Gastroesophageal sphincter (tissue), 4 donors: ENCODE measurements at regions not wholly inside any gene's neighbourhood (a gene's known extent, or its start where the extent isn't known, plus 50 kb on each side); places are given as distances from the start of the nearest gene placed in this dataset.
"Not testable (repeated sequence)": the region's sequence is repeated elsewhere in the genome, so short reads cannot be mapped to it uniquely, and the experiment has no call there.

Experiments
- ATAC-seq: fragments of 150-250 bp; one replicate; pipeline ENCODE4 v1.9.1; 2016; ENCODE audit warnings: mild to moderate bottlenecking, moderate library complexity
- H3K27ac ChIP-seq, 4 donors: fragments of 200-600 bp; sonication (generic) in 3 of 4; 1 replicate in 3 of 4; 2 replicates in 1 of 4; pipeline ENCODE4 v1.5.1; 2016 to 2019
- H3K27me3 ChIP-seq: fragments of 200-600 bp; sonication (generic); one replicate; pipeline ENCODE4 v1.5.1; 2019
- H3K36me3 ChIP-seq, 2 donors: fragments of 200-600 bp; sonication (generic); one replicate each; pipeline ENCODE4 v1.5.1; 2019; ENCODE audit warnings: control low read depth in 1 of 2
- H3K4me1 ChIP-seq, 3 donors: fragments of 200-600 bp; sonication (generic); 1 replicate in 2 of 3; 2 replicates in 1 of 3; pipeline ENCODE4 v1.5.1; 2016 to 2019; ENCODE audit warnings: control low read depth in 2 of 3
- H3K4me3 ChIP-seq, 2 donors: fragments of 200-600 bp; sonication (generic); one replicate each; pipeline ENCODE4 v1.5.1; 2019; ENCODE audit warnings: mild to moderate bottlenecking in 1 of 2, moderate library complexity in 1 of 2
- H3K9me3 ChIP-seq, 3 donors: fragments of 200-600 bp; sonication (generic); one replicate each; pipeline ENCODE4 v1.5.1; 2017 to 2019; ENCODE audit warnings: control low read depth in 2 of 3
- CTCF ChIP-seq, 4 experiments: fragments of 200-600 bp in 2 of 4; fragments of 450-650 bp in 2 of 4; sonication (generic) in 1 of 4; IDR thresholded peaks; one replicate each; pipeline ENCODE4 v1.5.1; 2017 to 2019; ENCODE audit warnings: antibody characterized with exemption in 4 of 4, mild to moderate bottlenecking in 2 of 4, moderate library complexity in 2 of 4
- EP300 ChIP-seq: sonication (generic); formaldehyde crosslinking; IDR thresholded peaks from one replicate; pipeline ENCODE4 v1.6.1; 2017; ENCODE audit warnings: antibody characterized with exemption, mild to moderate bottlenecking
- POLR2A ChIP-seq, 2 donors: fragments of 450-650 bp; IDR thresholded peaks; one replicate each; pipeline ENCODE4 v1.6.1; 2017; ENCODE audit warnings: antibody characterized with exemption in 2 of 2, mild to moderate bottlenecking in 2 of 2, moderate library complexity in 1 of 2
- POLR2AphosphoS5 ChIP-seq: sonication (generic); formaldehyde crosslinking; IDR thresholded peaks from one replicate; pipeline ENCODE4 v1.6.1; 2017; ENCODE audit warnings: antibody characterized with exemption
- WGBS, 2 donors: methylation state at CpG; one replicate each; pipeline ENCODE4 v1.1.5; 2018; ENCODE audit warnings: low coverage in 1 of 2; 5-methylcytosine and 5-hydroxymethylcytosine counted together

- Histone ChIP-seq H3K27me3 (no peaks in the 10 kb centered on the region), H3K27ac (no peak overlapping the region), H3K4me3 (no peak overlapping the region), H3K9me3 (no peaks in the 10 kb centered on the region), H3K4me1 (no peaks in the 10 kb centered on the region), H3K36me3 (no peaks in the 10 kb centered on the region)
- no peak for ATAC-seq
- TF ChIP-seq EP300: no peak
- no peak for TF ChIP-seq POLR2A (IDR thresholded peaks at IDR 0.05)
- TF ChIP-seq CTCF (IDR thresholded peaks at IDR 0.05): no peak
- TF ChIP-seq POLR2AphosphoS5: no peak
- 56 to 100% methylated on average over 1 of the region's 1 CpG for WGBS, 2 donors
These were observed 78.5 kb downstream of the TMCO5A start for GRCh38 chr15:38012894-38013293.

GRCh38 chr15:38017721-38018120 lies 83.3 kb downstream of the TMCO5A start:
- no peak overlapping the region for H3K4me3 ChIP-seq
- H3K27ac ChIP-seq: no peak overlapping the region
- WGBS, 2 donors: 90 to 91% methylated on average over 2 to 6 of the region's 6 CpGs
- no peaks in the 10 kb centered on the region for H3K4me1 ChIP-seq
- TF ChIP-seq CTCF (IDR thresholded peaks at IDR 0.05) (no peak), EP300 (no peak), POLR2A (IDR thresholded peaks at IDR 0.05) (no peak), POLR2AphosphoS5 (no peak)
- no peaks in the 10 kb centered on the region for H3K9me3 ChIP-seq
- no peaks in the 10 kb centered on the region for H3K36me3 ChIP-seq
- no peak for ATAC-seq
- no peaks in the 10 kb centered on the region for H3K27me3 ChIP-seq

DNA sequence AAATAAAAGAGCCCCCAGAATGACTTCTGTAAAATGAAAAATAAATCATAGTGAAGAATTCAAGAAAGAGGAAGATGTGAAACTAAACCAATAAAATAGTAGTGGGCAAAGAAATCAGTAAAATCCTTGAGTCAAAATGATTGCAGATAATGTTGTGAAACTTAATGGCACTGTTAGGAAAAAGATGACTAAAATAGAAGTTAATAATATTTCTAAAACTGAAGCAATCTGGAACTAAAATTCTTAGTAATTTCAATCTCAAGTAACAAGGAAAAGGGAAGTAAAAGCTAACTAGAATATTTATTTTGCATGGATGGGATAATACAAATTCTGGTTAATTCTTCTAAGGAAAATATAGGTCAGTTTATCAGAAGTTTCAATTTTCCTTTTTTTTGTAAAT lies 84.6 kb downstream of the TMCO5A start:
- TF ChIP-seq POLR2A (IDR thresholded peaks at IDR 0.05) (no peak), EP300 (no peak), CTCF (IDR thresholded peaks at IDR 0.05) (no peak), POLR2AphosphoS5 (no peak)
- Histone ChIP-seq H3K27me3 (no peaks in the 10 kb centered on the region), H3K4me3 (no peak overlapping the region), H3K4me1 (no peaks in the 10 kb centered on the region), H3K27ac (no peak overlapping the region), H3K9me3 (no peaks in the 10 kb centered on the region), H3K36me3 (no peaks in the 10 kb centered on the region)
- ATAC-seq: no peak

GRCh38 chr15:38021259-38021658 lies 86.8 kb downstream of the TMCO5A start:
- Histone ChIP-seq H3K4me1 (no peaks in the 10 kb centered on the region), H3K36me3 (no peaks in the 10 kb centered on the region), H3K27ac (no peak overlapping the region), H3K4me3 (no peak overlapping the region), H3K9me3 (no peaks in the 10 kb centered on the region), H3K27me3 (no peaks in the 10 kb centered on the region)
- 79 to 88% methylated on average over 1 of the region's 1 CpG for WGBS, 2 donors
- ATAC-seq: no peak
- TF ChIP-seq EP300 (no peak), POLR2AphosphoS5 (no peak), POLR2A (IDR thresholded peaks at IDR 0.05) (no peak), CTCF (IDR thresholded peaks at IDR 0.05) (no peak)

DNA sequence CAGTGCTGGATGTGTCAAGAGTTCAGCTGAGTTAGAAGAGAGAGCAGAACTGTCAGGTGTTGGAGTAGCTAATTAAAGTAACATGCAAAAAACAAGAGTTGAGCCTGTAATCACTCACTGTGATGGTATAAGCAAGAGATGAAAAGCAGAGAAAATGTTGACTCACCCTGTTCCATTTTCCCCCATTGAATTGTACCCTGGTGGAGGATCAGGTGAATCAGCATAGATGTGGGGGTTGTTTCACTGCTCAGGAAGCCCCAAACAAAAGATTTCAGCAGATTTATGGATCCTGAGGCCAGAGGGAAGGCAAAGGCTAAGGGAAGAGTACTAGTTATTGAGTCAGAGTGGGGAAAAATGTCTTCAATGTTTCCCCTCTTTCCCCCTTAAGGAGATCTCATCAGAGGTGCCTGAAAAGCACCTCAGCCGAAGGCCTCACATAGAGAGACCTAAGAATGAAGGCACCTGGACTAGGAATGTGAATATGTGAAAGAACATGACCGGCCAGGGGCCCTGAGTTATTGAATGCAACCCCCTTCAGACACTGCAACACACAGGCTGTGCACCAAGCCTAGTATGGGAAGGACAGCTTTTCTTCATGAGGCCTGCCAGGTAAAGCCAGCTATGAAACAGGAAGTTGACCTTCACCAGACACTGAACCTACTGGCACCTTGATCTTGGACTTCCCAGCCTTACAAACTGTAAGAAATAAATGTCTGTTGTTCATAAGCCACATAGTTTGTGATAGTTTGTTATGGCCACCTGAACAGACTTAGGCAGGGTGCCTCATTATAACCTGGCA lies 90.1 kb downstream of the TMCO5A start:
- WGBS, 2 donors: 100% methylated on average over 2 of the region's 2 CpGs; no CpG with 5 or more reads in 1 of the 2 donors
- ATAC-seq: no peak

GRCh38 chr15:38025656-38026055 lies 91.2 kb downstream of the TMCO5A start:
- H3K4me1 ChIP-seq, H3K27ac ChIP-seq, H3K9me3 ChIP-seq, H3K27me3 ChIP-seq, H3K4me3 ChIP-seq, ATAC-seq, H3K36me3 ChIP-seq: not testable (repeated sequence)
- no CpG with 5 or more reads among the region's 1 CpG for WGBS, 2 donors

More for the DNA sequence above, 90.1 kb downstream of the TMCO5A start:
- Histone ChIP-seq H3K36me3 (no peaks in the 10 kb centered on the region), H3K27me3 (no peaks in the 10 kb centered on the region), H3K9me3 (no peaks in the 10 kb centered on the region), H3K27ac (no peak overlapping the region), H3K4me1 (no peaks in the 10 kb centered on the region), H3K4me3 (no peak overlapping the region)
- TF ChIP-seq CTCF (IDR thresholded peaks at IDR 0.05): no peak
- TF ChIP-seq EP300: no peak
- TF ChIP-seq POLR2AphosphoS5: no peak
- no peak for TF ChIP-seq POLR2A (IDR thresholded peaks at IDR 0.05)
